Activated T-cell treated with anti-CD3 and anti-CD28 coated beads, Interleukin-2, amount 50 U/mL, for 72 hours (primary cell): ENCODE measurements at regions not wholly inside any gene's neighbourhood (a gene's known extent, or its start where the extent isn't known, plus 50 kb on each side); places are given as distances from the start of the nearest gene placed in this dataset.
A peak's percentile ranks its signal among the peaks of the same experiment; 100 is the strongest.

Experiments
- ATAC-seq, 2 donors: fragments of 150-1000 bp; cut with Tn5 transposase; replicated peaks in 1 of 2; 2 replicates each; pipeline ENCODE4 v1.10.0; 2021; ENCODE audit warnings: moderate library complexity in 2 of 2, mild to moderate bottlenecking in 1 of 2
- DNase-seq, 2 donors: peaks; one replicate each; pipeline ENCODE4 v3.0.0; 2021 to 2022; ENCODE audit warnings: mixed read lengths in 1 of 2
- H3K27ac Mint-ChIP-seq: one replicate; pipeline ENCODE4 v1.8.0; 2022; ENCODE audit warnings: mild to moderate bottlenecking, moderate library complexity, mixed read lengths
- H3K27me3 Mint-ChIP-seq: one replicate; pipeline ENCODE4 v1.8.0; 2022; ENCODE audit warnings: low read depth, mixed read lengths
- H3K36me3 Mint-ChIP-seq, 2 donors: one replicate each; pipeline ENCODE4 v1.8.0; 2022; ENCODE audit warnings: mixed read lengths in 2 of 2, mild to moderate bottlenecking in 1 of 2; ENCODE audit not compliant: insufficient read depth in 2 of 2
- H3K4me1 Mint-ChIP-seq: one replicate; pipeline ENCODE4 v1.8.0; 2022; ENCODE audit warnings: low read depth, mixed read lengths
- H3K4me3 Mint-ChIP-seq, 2 donors: one replicate each; pipeline ENCODE4 v1.8.0; 2022; ENCODE audit warnings: mild to moderate bottlenecking in 2 of 2, mixed read lengths in 2 of 2, moderate library complexity in 2 of 2
- H3K9me3 Mint-ChIP-seq, 2 donors: one replicate each; pipeline ENCODE4 v1.8.0; 2022; ENCODE audit warnings: mixed read lengths in 2 of 2

DNA sequence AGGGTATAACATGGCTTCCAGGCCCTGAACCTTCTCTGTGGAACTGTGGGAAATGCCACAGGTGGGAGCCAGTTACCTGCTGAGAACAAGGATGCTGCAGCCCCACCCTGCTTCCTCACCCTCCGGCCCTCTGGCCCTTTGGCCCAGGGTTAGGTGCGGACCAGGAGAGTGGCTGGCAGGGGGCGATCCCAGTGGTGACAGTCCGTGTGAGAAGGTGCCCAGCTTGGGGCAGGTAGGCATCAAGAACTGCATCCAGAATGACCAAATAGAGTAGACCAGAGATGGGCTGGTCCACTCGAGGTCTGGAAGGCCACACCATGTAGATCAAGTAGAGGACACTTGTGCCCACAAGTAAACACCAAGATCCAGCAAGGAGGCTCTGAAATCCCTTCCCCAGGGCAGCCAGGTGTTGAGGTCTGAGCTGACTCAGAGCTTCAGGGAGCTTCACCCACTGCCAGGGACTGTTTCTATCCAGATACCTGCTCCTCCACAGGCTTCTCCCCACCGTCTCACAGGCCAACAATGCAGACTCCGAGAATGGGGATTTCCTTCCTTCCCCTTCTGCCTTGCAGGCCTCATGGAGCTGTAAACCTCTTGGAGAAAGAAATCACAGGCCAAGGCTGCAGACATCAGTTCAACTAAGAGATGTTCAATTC lies 61.4 kb upstream of the ZSWIM6 start:
- H3K36me3 Mint-ChIP-seq: no peaks in the 10 kb centered on the region
- no peak for DNase-seq
- H3K4me3 Mint-ChIP-seq: no peak overlapping the region
- H3K4me1 Mint-ChIP-seq: peaks cover 10% of the 10 kb centered on the region
- no peaks in the 10 kb centered on the region for H3K27me3 Mint-ChIP-seq
- H3K27ac Mint-ChIP-seq: no peak overlapping the region
- no peak for ATAC-seq
- no peaks in the 10 kb centered on the region for H3K9me3 Mint-ChIP-seq

DNA sequence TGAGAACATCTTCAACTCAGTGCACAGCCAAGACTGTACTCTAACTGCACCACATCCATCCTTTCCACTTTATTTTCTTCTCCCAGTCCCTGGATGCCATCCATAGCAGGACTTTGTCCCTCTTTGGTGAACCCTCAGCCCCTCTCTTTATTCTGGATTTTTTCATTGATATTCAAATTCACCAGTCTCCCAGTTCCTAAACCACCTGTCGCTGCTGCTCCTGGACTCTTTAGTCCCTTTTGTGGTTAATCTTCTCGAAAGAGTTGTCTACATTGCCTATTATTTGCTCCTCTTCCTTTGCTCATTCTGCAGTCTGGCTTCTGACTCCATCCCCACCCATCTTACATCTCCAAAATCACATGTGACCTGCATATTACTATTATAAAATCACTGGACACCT lies 59.4 kb upstream of the ZSWIM6 start:
- Mint-ChIP-seq H3K9me3 (no peaks in the 10 kb centered on the region), H3K27ac (no peak overlapping the region), H3K4me3 (no peak overlapping the region), H3K27me3 (no peaks in the 10 kb centered on the region), H3K4me1 (peaks cover 29% of the 10 kb centered on the region), H3K36me3 (no peaks in the 10 kb centered on the region)
- no peak for DNase-seq
- ATAC-seq: no peak

DNA sequence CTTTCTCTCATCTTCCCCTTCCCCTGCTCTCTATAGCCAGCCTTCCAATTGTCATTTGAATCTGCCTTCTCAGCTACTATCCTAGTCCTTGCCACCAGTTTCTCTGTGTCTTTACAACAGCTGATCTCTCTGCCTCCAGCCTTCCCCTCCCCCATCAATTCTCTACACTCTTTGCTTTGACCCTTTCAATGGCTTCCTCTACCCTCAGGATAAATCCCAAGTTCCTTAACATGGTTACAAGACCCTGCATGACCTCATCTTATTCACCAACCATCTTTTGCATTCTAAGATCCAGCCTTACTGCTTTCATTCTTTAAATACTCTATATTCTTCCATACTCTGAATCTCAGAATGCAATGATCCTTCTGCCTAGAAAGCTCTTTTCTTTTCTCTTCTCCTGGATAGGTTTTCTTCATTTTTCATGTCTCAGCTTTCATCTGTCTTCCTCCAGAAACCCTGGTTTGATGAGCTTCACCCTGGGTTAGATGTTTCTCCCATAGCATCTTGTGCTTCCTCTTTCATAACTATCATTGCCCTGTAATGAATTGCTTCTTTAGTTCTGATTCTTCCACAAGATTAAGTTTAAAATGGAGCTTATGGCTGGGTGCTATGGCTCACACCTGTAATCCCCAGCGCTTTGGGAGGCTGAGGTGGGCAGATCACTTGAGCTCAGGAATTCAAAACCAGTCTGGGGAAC lies 58.6 kb upstream of the ZSWIM6 start:
- Mint-ChIP-seq H3K4me3 (no peak overlapping the region), H3K9me3 (no peaks in the 10 kb centered on the region), H3K4me1 (peaks cover 37% of the 10 kb centered on the region), H3K27me3 (no peaks in the 10 kb centered on the region), H3K27ac (no peak overlapping the region), H3K36me3 (no peaks in the 10 kb centered on the region)
- ATAC-seq (no peak), DNase-seq (no peak)

GRCh38 chr5:61274511-61274911 lies 57.5 kb upstream of the ZSWIM6 start:
- Mint-ChIP-seq H3K27ac (no peak overlapping the region), H3K4me3 (no peak overlapping the region), H3K4me1 (peaks cover 36% of the 10 kb centered on the region), H3K9me3 (no peaks in the 10 kb centered on the region), H3K36me3 (no peaks in the 10 kb centered on the region), H3K27me3 (no peaks in the 10 kb centered on the region)
- DNase-seq (no peak), ATAC-seq (no peak)

GRCh38 chr5:61275841-61276240 lies 56.2 kb upstream of the ZSWIM6 start:
- Mint-ChIP-seq H3K4me1 (peaks cover 45% of the 10 kb centered on the region), H3K4me3 (peak overlapping the region; percentile 50 to 56), H3K27ac (peak overlapping the region; percentile 55), H3K36me3 (no peaks in the 10 kb centered on the region), H3K27me3 (no peaks in the 10 kb centered on the region), H3K9me3 (no peaks in the 10 kb centered on the region)
- DNase-seq (peak; percentile 25 to 34), ATAC-seq (peak; percentile 32 to 35)

DNA sequence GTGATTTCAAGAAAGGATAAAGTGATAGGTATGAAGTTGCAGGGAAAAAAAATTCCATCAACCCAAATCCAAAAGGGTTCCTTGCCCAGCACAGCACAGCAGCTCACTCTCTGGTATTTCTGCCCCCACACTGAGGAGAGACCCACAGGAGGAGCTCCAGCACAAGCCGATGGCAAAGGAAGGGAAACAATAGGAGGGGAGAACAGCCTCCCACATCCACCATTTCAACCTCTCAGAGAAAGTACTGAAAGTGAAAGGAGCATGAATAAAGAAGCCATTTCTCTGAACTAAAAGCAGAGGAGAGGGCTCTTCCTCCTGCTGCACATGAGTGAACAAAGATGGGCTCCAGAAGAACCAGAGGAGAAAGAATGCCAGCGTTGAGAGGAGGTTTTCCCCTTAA lies 54.9 kb upstream of the ZSWIM6 start:
- H3K27ac Mint-ChIP-seq: peak overlapping the region; percentile 2
- ATAC-seq: peak; percentile 33 to 46
- peaks cover 52% of the 10 kb centered on the region for H3K4me1 Mint-ChIP-seq
- H3K4me3 Mint-ChIP-seq: peak overlapping the region; percentile 75 to 84
- no peaks in the 10 kb centered on the region for H3K27me3 Mint-ChIP-seq
- no peaks in the 10 kb centered on the region for H3K9me3 Mint-ChIP-seq
- H3K36me3 Mint-ChIP-seq: no peaks in the 10 kb centered on the region
- peak in 1 of 2 donors; percentile 15 for DNase-seq

GRCh38 chr5:61277781-61278180 lies 54.3 kb upstream of the ZSWIM6 start:
- H3K9me3 Mint-ChIP-seq: no peaks in the 10 kb centered on the region
- peaks cover 52% of the 10 kb centered on the region for H3K4me1 Mint-ChIP-seq
- ATAC-seq (no peak), DNase-seq (peak in 1 of 2 donors; percentile 7)
- no peaks in the 10 kb centered on the region for H3K27me3 Mint-ChIP-seq
- no peaks in the 10 kb centered on the region for H3K36me3 Mint-ChIP-seq
- H3K27ac Mint-ChIP-seq: no peak overlapping the region
- H3K4me3 Mint-ChIP-seq: peak overlapping the region; percentile 75 to 84

DNA sequence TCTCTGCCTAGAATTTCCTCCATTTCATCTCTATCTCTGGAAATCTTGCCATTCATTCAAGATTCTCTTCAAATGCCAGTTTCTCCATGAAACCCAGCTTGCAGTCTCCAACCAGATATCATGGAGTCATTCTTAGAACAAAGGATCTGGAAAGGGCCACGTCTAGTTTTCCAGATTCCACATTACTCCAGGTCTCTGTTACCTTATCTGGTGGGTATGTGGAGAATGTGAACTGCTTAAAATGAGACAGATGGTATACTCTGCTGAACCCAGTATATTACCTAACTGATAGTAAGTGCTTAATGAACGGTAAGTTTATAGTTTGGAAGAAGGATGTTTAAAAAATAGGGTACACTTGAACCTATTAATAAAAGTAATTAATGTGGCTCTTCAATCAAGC lies 52.3 kb upstream of the ZSWIM6 start:
- no peaks in the 10 kb centered on the region for H3K9me3 Mint-ChIP-seq
- H3K4me3 Mint-ChIP-seq: no peak overlapping the region
- H3K27ac Mint-ChIP-seq: no peak overlapping the region
- no peak for ATAC-seq
- no peaks in the 10 kb centered on the region for H3K36me3 Mint-ChIP-seq
- H3K27me3 Mint-ChIP-seq: no peaks in the 10 kb centered on the region
- H3K4me1 Mint-ChIP-seq: peaks cover 52% of the 10 kb centered on the region
- no peak for DNase-seq

- Mint-ChIP-seq H3K27ac (no peak overlapping the region), H3K27me3 (no peaks in the 10 kb centered on the region), H3K36me3 (no peaks in the 10 kb centered on the region), H3K9me3 (no peaks in the 10 kb centered on the region), H3K4me1 (peaks cover 50% of the 10 kb centered on the region), H3K4me3 (no peak overlapping the region)
- DNase-seq (peak; percentile 26 to 29), ATAC-seq (peak; percentile 23 to 38)
Observed at GRCh38 chr5:61280205-61280604, 51.9 kb upstream of the ZSWIM6 start.

DNA sequence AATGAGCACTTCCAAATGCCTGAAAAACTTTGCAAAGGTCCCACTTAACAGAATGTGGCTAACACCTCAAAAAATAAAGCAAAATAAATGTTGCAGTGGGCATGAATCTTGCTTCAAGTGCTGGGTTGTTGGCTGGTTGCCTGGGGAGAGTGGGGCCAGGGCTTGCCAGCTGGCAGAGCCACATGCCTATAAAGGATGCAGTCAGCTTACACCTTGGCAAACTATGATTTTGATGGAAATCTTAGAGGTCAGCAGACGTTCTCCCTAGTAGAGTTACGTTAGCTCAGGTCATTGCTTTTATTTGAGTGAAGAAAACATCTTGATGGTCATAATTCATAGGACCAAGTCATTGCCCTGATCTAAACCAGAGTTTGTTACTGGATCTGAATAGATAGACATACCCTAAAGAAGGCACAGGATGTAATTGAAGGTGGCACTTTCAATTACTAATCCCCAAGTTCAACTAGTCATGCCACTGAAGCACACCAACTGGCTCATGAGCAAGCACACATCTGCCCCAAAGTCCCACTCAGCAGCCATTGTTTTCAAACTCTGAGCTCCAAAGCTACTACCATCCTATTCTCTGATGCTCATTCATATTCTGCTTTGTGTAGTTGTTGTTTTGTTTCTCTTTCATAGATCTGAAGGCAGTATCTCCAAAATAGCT lies 51.2 kb upstream of the ZSWIM6 start:
- Mint-ChIP-seq H3K27ac (no peak overlapping the region), H3K36me3 (no peaks in the 10 kb centered on the region)

GRCh38 chr5:61281686-61282085 lies 50.4 kb upstream of the ZSWIM6 start:
- no peak for ATAC-seq
- no peak overlapping the region for H3K4me3 Mint-ChIP-seq

More for the DNA sequence above, 51.2 kb upstream of the ZSWIM6 start:
- peaks cover 43% of the 10 kb centered on the region for H3K4me1 Mint-ChIP-seq
- DNase-seq: no peak
- no peaks in the 10 kb centered on the region for H3K9me3 Mint-ChIP-seq
- H3K4me3 Mint-ChIP-seq: no peak overlapping the region
- peak; percentile 65 to 66 for ATAC-seq
- no peaks in the 10 kb centered on the region for H3K27me3 Mint-ChIP-seq

More at GRCh38 chr5:61281686-61282085, 50.4 kb upstream of the ZSWIM6 start:
- H3K27me3 Mint-ChIP-seq: no peaks in the 10 kb centered on the region
- no peak for DNase-seq
- peaks cover 37% of the 10 kb centered on the region for H3K4me1 Mint-ChIP-seq
- H3K27ac Mint-ChIP-seq: no peak overlapping the region
- H3K36me3 Mint-ChIP-seq: no peaks in the 10 kb centered on the region
- no peaks in the 10 kb centered on the region for H3K9me3 Mint-ChIP-seq
